ENCODE measurements at regions not wholly inside any gene's neighbourhood (a gene's known extent, or its start where the extent isn't known, plus 50 kb on each side); places are given as distances from the start of the nearest gene placed in this dataset.
"Not testable (repeated sequence)": the region's sequence is repeated elsewhere in the genome, so short reads cannot be mapped to it uniquely, and the experiment has no call there.

DNA sequence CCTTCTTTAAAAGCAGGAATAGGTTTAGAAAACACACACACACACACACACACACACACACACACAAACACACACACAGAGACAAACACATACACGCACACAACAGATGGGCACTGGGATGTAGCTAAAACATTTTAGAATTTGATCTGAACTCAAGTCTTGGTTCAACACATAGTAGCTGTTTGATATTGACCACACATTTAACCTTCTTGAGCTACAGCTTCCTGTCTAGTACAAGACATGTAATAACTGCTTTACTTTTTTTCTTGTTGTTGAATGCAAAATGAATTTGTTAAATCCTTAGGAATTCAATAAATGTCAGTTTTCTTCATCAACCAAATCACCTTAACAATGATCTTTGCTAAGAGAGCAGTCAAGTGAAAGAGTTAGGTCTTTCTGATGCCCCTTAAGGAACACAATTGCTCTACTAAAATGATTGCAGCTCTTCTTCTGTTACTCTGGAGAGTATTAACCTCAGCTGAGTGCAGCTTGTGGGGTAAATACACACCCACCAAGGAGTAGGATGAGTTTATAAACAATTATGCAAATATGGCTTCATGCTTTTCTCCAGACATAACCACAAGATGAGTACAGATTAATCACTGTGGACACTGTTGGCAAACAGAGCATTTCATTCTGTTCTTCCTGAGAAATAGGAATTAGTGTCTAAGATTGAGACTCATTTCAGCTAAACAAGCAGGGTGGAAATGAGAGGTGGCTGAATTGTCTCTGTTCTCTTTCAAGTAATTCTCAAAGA, 302.9 kb upstream of the PAPPA start:
- no peak overlapping the region for H3K9ac ChIP-seq (ENCODE audit: low read depth in 1 of 2, low read length in 2 of 2)
- no peak overlapping the region for H3K27ac ChIP-seq (ENCODE audit: low read depth, low read length)
- no peak overlapping the region for H3K4me3 ChIP-seq (ENCODE audit: low read depth in 1 of 2, low read length in 2 of 2)
- H3K9me3 ChIP-seq (ENCODE audit: control insufficient read depth in 1 of 2, low read length in 2 of 2) = no peaks in the 10 kb centered on the region
- no peaks in the 10 kb centered on the region for H3K4me1 ChIP-seq (ENCODE audit: control insufficient read depth in 1 of 2, insufficient read depth in 2 of 2, low read length in 2 of 2)
- no peaks in the 10 kb centered on the region for H3K27me3 ChIP-seq (ENCODE audit: control insufficient read depth in 1 of 2, insufficient read depth in 2 of 2, low read length in 2 of 2)
- no peaks in the 10 kb centered on the region for H3K36me3 ChIP-seq (ENCODE audit: control insufficient read depth in 1 of 2, insufficient read depth in 2 of 2, low read length in 2 of 2)

DNA sequence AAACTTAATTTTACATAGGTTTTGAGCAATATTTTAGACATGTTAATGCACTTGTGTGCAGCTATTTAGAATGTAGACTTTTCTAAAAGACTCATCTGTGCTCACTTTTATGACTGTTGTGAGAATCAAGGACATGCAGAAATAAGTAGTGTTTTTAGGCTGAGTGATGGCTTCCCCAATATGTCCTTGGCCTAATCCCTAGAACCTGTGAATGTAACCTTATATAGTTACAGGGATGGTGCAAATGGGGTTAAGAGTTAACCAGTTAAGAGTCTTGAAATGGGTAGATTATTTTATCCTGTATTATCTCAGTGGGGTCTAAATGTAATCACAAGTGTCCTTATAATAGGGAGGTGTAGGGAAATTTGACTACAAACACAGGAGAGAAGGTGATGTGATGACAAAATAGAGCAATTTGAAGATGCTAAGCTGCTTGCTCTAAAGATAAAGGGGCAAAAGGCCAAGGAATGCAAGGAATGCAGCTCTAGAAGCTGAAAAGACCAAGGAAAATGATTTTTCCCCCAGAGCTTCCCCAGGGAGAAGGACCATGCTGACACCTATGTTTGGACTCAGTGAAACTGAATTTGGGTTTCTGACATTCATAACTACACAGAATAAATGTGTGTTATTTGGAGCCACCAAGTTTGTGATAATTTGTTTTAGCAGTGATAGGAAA, 298.0 kb upstream of the PAPPA start:
- no peaks in the 10 kb centered on the region for H3K36me3 ChIP-seq (ENCODE audit: control insufficient read depth in 1 of 2, insufficient read depth in 2 of 2, low read length in 2 of 2)
- H3K9me3 ChIP-seq (ENCODE audit: control insufficient read depth in 1 of 2, low read length in 2 of 2) = no peaks in the 10 kb centered on the region
- H3K4me3 ChIP-seq (ENCODE audit: low read depth in 1 of 2, low read length in 2 of 2) = no peak overlapping the region
- H3K4me1 ChIP-seq (ENCODE audit: control insufficient read depth in 1 of 2, insufficient read depth in 2 of 2, low read length in 2 of 2) = no peaks in the 10 kb centered on the region
- no peak overlapping the region for H3K9ac ChIP-seq (ENCODE audit: low read depth in 1 of 2, low read length in 2 of 2)
- no peak overlapping the region for H3K27ac ChIP-seq (ENCODE audit: low read depth, low read length)
- H3K27me3 ChIP-seq (ENCODE audit: control insufficient read depth in 1 of 2, insufficient read depth in 2 of 2, low read length in 2 of 2) = no peaks in the 10 kb centered on the region

DNA sequence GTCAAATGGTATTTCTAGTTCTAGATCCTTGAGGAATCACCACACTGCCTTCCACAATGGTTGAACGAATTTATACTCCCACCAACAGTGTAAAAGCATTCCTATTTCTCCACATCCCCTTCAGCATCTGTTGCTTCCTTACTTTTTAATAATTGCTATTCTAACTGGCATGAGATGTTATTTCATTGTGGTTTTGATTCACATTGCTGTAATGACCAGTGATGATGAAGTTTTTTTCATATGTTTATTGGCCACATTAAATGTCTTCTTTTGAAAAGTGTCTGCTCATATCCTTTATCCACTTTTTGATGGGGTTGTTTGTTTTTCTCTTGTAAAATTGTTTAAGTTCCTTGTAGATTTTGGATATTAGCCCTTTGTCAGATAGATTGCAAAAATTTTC, 295.2 kb upstream of the PAPPA start:
- not testable (repeated sequence) for H3K27ac ChIP-seq (ENCODE audit: low read depth, low read length); H3K36me3 ChIP-seq (ENCODE audit: control insufficient read depth in 1 of 2, insufficient read depth in 2 of 2, low read length in 2 of 2); H3K9ac ChIP-seq (ENCODE audit: low read depth in 1 of 2, low read length in 2 of 2); H3K27me3 ChIP-seq (ENCODE audit: control insufficient read depth in 1 of 2, insufficient read depth in 2 of 2, low read length in 2 of 2); H3K4me1 ChIP-seq (ENCODE audit: control insufficient read depth in 1 of 2, insufficient read depth in 2 of 2, low read length in 2 of 2); H3K9me3 ChIP-seq (ENCODE audit: control insufficient read depth in 1 of 2, low read length in 2 of 2); H3K4me3 ChIP-seq (ENCODE audit: low read depth in 1 of 2, low read length in 2 of 2)

DNA sequence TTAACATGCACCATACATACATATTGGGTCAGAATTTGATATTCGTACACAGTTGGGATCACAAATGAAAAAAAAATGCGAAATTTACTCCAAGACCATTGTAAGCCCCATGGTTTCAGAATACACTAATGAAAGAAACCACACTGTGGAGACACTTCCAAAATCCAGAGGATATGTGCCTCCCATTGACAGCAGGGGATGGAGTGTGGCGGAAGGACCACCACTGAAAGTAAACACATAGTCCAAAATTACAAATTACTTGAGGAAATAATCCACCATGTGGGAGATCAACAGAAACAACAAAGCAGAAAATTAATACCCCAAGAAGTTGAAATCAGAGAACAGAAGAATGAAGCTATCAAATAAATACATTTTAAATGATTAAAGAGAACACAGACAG, 291.6 kb upstream of the PAPPA start:
- Histone ChIP-seq H3K4me3 (ENCODE audit: low read depth in 1 of 2, low read length in 2 of 2) (no peak overlapping the region), H3K4me1 (ENCODE audit: control insufficient read depth in 1 of 2, insufficient read depth in 2 of 2, low read length in 2 of 2) (no peaks in the 10 kb centered on the region), H3K9ac (ENCODE audit: low read depth in 1 of 2, low read length in 2 of 2) (no peak overlapping the region), H3K36me3 (ENCODE audit: control insufficient read depth in 1 of 2, insufficient read depth in 2 of 2, low read length in 2 of 2) (no peaks in the 10 kb centered on the region), H3K27me3 (ENCODE audit: control insufficient read depth in 1 of 2, insufficient read depth in 2 of 2, low read length in 2 of 2) (no peaks in the 10 kb centered on the region), H3K9me3 (ENCODE audit: control insufficient read depth in 1 of 2, low read length in 2 of 2) (no peaks in the 10 kb centered on the region), H3K27ac (ENCODE audit: low read depth, low read length) (no peak overlapping the region)

DNA sequence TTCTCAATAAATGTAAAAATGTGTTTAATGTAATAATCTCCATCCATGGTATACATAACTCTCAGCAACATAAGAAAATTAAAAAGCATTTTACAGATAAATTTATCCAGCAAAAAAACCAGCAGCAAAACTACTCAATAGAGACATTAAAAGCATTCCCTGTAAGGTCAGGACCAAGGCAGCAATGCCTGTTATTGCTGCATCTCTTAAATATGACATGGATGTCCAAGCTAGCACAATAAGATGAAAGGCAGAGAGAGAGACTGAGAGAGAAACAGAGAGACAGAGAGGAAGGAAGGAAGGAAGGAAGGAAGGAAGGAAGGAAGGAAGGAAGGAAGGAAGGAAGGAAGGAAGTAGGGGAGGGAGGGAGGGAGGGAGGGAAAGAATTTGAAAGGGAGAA, 289.0 kb upstream of the PAPPA start:
- Histone ChIP-seq H3K36me3 (ENCODE audit: control insufficient read depth in 1 of 2, insufficient read depth in 2 of 2, low read length in 2 of 2) (no peaks in the 10 kb centered on the region), H3K9ac (ENCODE audit: low read depth in 1 of 2, low read length in 2 of 2) (no peak overlapping the region), H3K4me3 (ENCODE audit: low read depth in 1 of 2, low read length in 2 of 2) (no peak overlapping the region), H3K9me3 (ENCODE audit: control insufficient read depth in 1 of 2, low read length in 2 of 2) (no peaks in the 10 kb centered on the region), H3K27ac (ENCODE audit: low read depth, low read length) (no peak overlapping the region), H3K4me1 (ENCODE audit: control insufficient read depth in 1 of 2, insufficient read depth in 2 of 2, low read length in 2 of 2) (no peaks in the 10 kb centered on the region), H3K27me3 (ENCODE audit: control insufficient read depth in 1 of 2, insufficient read depth in 2 of 2, low read length in 2 of 2) (no peaks in the 10 kb centered on the region)

DNA sequence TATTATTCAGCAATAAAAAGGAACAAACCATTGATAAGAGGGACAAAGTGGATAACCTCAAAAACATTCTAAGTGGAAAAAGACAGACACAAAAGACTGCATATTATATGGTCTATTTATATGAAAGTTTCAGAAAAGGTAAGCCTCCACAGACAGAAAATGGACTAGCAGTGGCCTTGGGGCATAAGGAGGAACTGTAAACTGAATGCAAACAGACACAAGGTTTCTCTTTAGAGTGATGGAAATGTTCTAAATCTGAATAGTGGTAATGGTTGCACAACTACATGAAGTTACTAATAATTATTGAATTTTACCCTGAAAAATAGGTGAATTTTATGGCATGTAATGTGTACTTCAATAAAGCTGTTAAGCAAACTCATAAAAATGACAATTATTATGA, 286.3 kb upstream of the PAPPA start:
- Histone ChIP-seq H3K4me1 (ENCODE audit: control insufficient read depth in 1 of 2, insufficient read depth in 2 of 2, low read length in 2 of 2) (no peaks in the 10 kb centered on the region), H3K27ac (ENCODE audit: low read depth, low read length) (no peak overlapping the region)

DNA sequence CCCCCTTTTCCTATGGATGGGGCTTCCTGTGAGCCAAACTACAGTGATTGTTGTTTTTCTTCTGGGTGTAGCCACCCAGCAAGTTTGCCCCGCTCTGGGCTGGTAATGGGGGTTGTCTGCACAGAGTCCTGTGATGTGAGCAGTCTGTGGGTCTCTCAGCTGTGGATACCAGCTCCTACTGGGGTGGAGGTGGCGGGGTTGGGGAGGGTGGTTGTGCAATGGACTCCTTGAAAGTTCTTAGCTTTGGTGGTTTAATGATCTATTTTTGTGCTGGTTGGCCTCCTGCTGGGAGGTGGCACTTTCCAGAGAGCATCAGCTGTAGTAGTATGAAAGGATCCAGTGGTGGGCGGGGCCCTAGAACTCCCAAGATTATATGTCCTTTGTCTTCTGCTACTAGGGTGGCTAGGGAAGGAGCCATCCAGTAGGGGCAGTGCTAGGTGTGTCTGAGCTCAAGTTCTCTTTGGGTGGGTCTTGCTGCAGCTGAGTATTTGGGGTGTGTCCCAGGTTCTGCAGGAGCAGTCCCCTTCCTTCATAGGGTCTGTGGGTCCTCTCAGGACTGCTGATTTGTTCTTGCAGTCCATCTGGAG, 275.6 kb upstream of the PAPPA start:
- Histone ChIP-seq H3K27me3 (ENCODE audit: control insufficient read depth in 1 of 2, insufficient read depth in 2 of 2, low read length in 2 of 2) (no peaks in the 10 kb centered on the region), H3K4me3 (ENCODE audit: low read depth in 1 of 2, low read length in 2 of 2) (no peak overlapping the region), H3K27ac (ENCODE audit: low read depth, low read length) (no peak overlapping the region), H3K9ac (ENCODE audit: low read depth in 1 of 2, low read length in 2 of 2) (no peak overlapping the region), H3K36me3 (ENCODE audit: control insufficient read depth in 1 of 2, insufficient read depth in 2 of 2, low read length in 2 of 2) (no peaks in the 10 kb centered on the region), H3K4me1 (ENCODE audit: control insufficient read depth in 1 of 2, insufficient read depth in 2 of 2, low read length in 2 of 2) (no peaks in the 10 kb centered on the region), H3K9me3 (ENCODE audit: control insufficient read depth in 1 of 2, low read length in 2 of 2) (no peaks in the 10 kb centered on the region)

More for the DNA sequence above, 286.3 kb upstream of the PAPPA start:
- H3K4me3 ChIP-seq (ENCODE audit: low read depth in 1 of 2, low read length in 2 of 2) = no peak overlapping the region
- no peaks in the 10 kb centered on the region for H3K9me3 ChIP-seq (ENCODE audit: control insufficient read depth in 1 of 2, low read length in 2 of 2)
- H3K27me3 ChIP-seq (ENCODE audit: control insufficient read depth in 1 of 2, insufficient read depth in 2 of 2, low read length in 2 of 2) = no peaks in the 10 kb centered on the region
- H3K9ac ChIP-seq (ENCODE audit: low read depth in 1 of 2, low read length in 2 of 2) = no peak overlapping the region
- H3K36me3 ChIP-seq (ENCODE audit: control insufficient read depth in 1 of 2, insufficient read depth in 2 of 2, low read length in 2 of 2) = no peaks in the 10 kb centered on the region

DNA sequence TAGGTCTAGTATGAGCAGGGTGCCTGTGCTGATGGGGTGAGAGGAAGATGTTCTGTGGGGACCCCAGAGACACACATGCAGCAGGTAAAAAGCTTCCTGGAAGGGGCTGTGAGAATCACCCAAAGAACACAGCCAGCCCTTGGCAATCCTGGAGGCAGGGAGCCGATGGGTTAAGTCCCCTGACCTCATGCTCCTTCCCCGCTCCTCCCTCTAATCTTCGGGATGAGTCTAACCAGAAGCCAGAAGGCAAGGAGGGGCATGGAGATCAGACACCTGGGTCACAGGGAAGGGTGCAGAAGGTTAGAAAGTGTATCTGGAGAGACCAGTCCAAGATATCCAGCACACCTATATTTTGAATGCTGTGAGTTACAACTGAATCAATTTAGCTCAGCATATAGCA, 274.1 kb upstream of the PAPPA start:
- Histone ChIP-seq H3K36me3 (ENCODE audit: control insufficient read depth in 1 of 2, insufficient read depth in 2 of 2, low read length in 2 of 2) (no peaks in the 10 kb centered on the region), H3K9ac (ENCODE audit: low read depth in 1 of 2, low read length in 2 of 2) (no peak overlapping the region), H3K4me3 (ENCODE audit: low read depth in 1 of 2, low read length in 2 of 2) (no peak overlapping the region), H3K27me3 (ENCODE audit: control insufficient read depth in 1 of 2, insufficient read depth in 2 of 2, low read length in 2 of 2) (no peaks in the 10 kb centered on the region), H3K9me3 (ENCODE audit: control insufficient read depth in 1 of 2, low read length in 2 of 2) (no peaks in the 10 kb centered on the region), H3K27ac (ENCODE audit: low read depth, low read length) (no peak overlapping the region), H3K4me1 (ENCODE audit: control insufficient read depth in 1 of 2, insufficient read depth in 2 of 2, low read length in 2 of 2) (no peaks in the 10 kb centered on the region)

DNA sequence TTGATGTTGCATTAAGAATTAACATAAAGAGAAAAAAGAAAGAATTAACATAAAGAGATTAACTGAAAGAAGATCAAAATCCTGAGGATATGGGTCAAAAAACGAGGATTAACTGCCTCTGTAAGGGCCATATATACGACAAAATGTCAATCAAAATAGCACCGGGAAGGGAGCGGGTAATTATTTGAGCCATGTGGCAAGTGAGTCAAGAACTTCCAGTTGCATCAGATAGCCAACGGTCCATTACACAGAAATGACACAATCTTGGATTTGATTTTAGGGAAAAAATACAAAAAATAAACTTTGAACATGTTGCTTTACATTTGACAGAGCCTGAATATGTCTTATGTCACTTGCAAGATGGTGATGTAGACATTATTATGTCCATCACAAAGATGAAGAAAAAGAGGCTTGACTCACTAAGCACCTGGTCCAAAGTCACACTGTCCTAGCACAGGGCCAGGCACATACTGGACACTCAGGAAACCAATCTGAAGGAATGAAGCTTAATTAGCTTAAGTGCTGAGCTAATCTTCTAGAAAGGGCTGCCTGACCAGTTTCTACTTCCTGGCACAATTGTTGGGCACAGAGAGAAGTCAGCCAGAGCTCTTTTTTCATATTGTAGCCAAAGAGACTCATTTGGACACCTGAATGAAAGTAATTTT, 273.2 kb upstream of the PAPPA start:
- Histone ChIP-seq H3K36me3 (ENCODE audit: control insufficient read depth in 1 of 2, insufficient read depth in 2 of 2, low read length in 2 of 2) (no peaks in the 10 kb centered on the region), H3K9ac (ENCODE audit: low read depth in 1 of 2, low read length in 2 of 2) (no peak overlapping the region), H3K27ac (ENCODE audit: low read depth, low read length) (no peak overlapping the region), H3K4me1 (ENCODE audit: control insufficient read depth in 1 of 2, insufficient read depth in 2 of 2, low read length in 2 of 2) (no peaks in the 10 kb centered on the region), H3K9me3 (ENCODE audit: control insufficient read depth in 1 of 2, low read length in 2 of 2) (no peaks in the 10 kb centered on the region), H3K4me3 (ENCODE audit: low read depth in 1 of 2, low read length in 2 of 2) (no peak overlapping the region), H3K27me3 (ENCODE audit: control insufficient read depth in 1 of 2, insufficient read depth in 2 of 2, low read length in 2 of 2) (no peaks in the 10 kb centered on the region)

DNA sequence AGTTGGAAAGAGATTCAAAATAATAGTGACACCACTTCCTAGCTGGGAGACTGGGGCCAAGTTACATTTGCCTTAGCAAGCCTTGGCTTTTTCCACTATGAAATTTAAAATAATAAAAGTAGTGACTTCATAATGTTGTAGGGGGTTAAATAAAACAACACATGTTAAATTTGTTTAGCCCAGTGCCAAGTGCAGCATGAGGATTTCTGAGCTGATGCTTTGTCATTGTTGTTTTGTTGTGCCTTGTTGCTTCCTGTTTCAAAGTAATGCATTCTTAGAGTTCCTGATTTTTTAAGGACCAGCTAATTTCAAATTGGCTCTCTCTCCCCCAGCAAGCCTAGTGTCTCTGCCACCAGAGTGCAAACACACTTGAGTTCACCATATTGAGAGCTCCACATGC, 270.7 kb upstream of the PAPPA start:
- H3K27ac ChIP-seq (ENCODE audit: low read depth, low read length) = no peak overlapping the region
- no peaks in the 10 kb centered on the region for H3K9me3 ChIP-seq (ENCODE audit: control insufficient read depth in 1 of 2, low read length in 2 of 2)
- H3K4me1 ChIP-seq (ENCODE audit: control insufficient read depth in 1 of 2, insufficient read depth in 2 of 2, low read length in 2 of 2) = no peaks in the 10 kb centered on the region
- H3K4me3 ChIP-seq (ENCODE audit: low read depth in 1 of 2, low read length in 2 of 2) = no peak overlapping the region
- H3K27me3 ChIP-seq (ENCODE audit: control insufficient read depth in 1 of 2, insufficient read depth in 2 of 2, low read length in 2 of 2) = no peaks in the 10 kb centered on the region
- H3K36me3 ChIP-seq (ENCODE audit: control insufficient read depth in 1 of 2, insufficient read depth in 2 of 2, low read length in 2 of 2) = no peaks in the 10 kb centered on the region
- no peak overlapping the region for H3K9ac ChIP-seq (ENCODE audit: low read depth in 1 of 2, low read length in 2 of 2)
